Erythroblast (primary cell): ENCODE measurements at regions not wholly inside any gene's neighbourhood (a gene's known extent, or its start where the extent isn't known, plus 50 kb on each side); places are given as distances from the start of the nearest gene placed in this dataset.

ENCODE experiments used
- GATA1 ChIP-seq: IDR thresholded peaks from 2 replicates; pipeline ENCODE4 v1.6.1; 2011; ENCODE audit warnings: low read depth, mild to moderate bottlenecking, control low read depth, low read length, moderate library complexity
- POLR2A ChIP-seq: IDR thresholded peaks from 2 replicates; pipeline ENCODE4 v1.6.1; 2011; ENCODE audit warnings: mild to moderate bottlenecking, low read length

GRCh38 chr3:132803889-132804288, 81.7 kb upstream of the NPHP3 start:
- TF ChIP-seq POLR2A: no peak
- no peak for TF ChIP-seq GATA1
